HepG2 (cell line): ENCODE measurements at regions not wholly inside any gene's neighbourhood (a gene's known extent, or its start where the extent isn't known, plus 50 kb on each side); places are given as distances from the start of the nearest gene placed in this dataset.

Source experiments
- CBX5 ChIP-seq: sonication (generic); formaldehyde crosslinking; IDR thresholded peaks from 2 replicates; pipeline ENCODE4 v1.4.0; 2020; ENCODE audit warnings: missing genetic modification reagents, borderline replicate concordance
- DR1 ChIP-seq: sonication (generic); formaldehyde crosslinking; IDR thresholded peaks from 2 replicates; pipeline ENCODE4 v1.8.0; 2021; ENCODE audit warnings: mild to moderate bottlenecking, missing genetic modification reagents, inconsistent platforms
- GABPB1 ChIP-seq: IDR thresholded peaks from 2 replicates; pipeline ENCODE4 v1.6.1; 2016; ENCODE audit warnings: mild to moderate bottlenecking, missing genetic modification reagents, moderate library complexity, missing compliant biosample characterization
- HDAC2 ChIP-seq: sonication (generic); formaldehyde crosslinking; IDR thresholded peaks from 2 replicates; pipeline ENCODE4 v1.4.0; 2020; ENCODE audit warnings: missing genetic modification reagents
- KLF12 ChIP-seq: sonication (generic); formaldehyde crosslinking; IDR thresholded peaks from 2 replicates; pipeline ENCODE4 v1.4.0; 2020; ENCODE audit warnings: missing genetic modification reagents, borderline replicate concordance
- NFIB ChIP-seq: sonication (generic); formaldehyde crosslinking; IDR thresholded peaks from 2 replicates; pipeline ENCODE4 v1.9.0; 2021; ENCODE audit warnings: missing genetic modification reagents, mild to moderate bottlenecking, borderline replicate concordance
- SOX6 ChIP-seq, 2 experiments: fragments of 450-650 bp in 1 of 2; sonication (generic) in 1 of 2; formaldehyde crosslinking in 1 of 2; IDR thresholded peaks; 2 replicates each; pipeline versions ENCODE4 v1.4.0 to v1.6.1; 2017 to 2020; ENCODE audit warnings: antibody characterized with exemption in 1 of 2, mild to moderate bottlenecking in 1 of 2, missing genetic modification reagents in 1 of 2
- TAF1 ChIP-seq: sonication (generic); formaldehyde crosslinking; IDR thresholded peaks from 2 replicates; pipeline ENCODE4 v1.4.0; 2020; ENCODE audit warnings: missing genetic modification reagents
- ZEB1 ChIP-seq: IDR thresholded peaks from 2 replicates; pipeline ENCODE4 v1.6.1; 2012; ENCODE audit warnings: mild to moderate bottlenecking, low read depth, inconsistent platforms; ENCODE audit not compliant: insufficient replicate concordance
- ZFY ChIP-seq: sonication (generic); formaldehyde crosslinking; IDR thresholded peaks from 2 replicates; pipeline ENCODE4 v1.4.0; 2020; ENCODE audit warnings: missing genetic modification reagents
- ZNF160 ChIP-seq: sonication (generic); formaldehyde crosslinking; IDR thresholded peaks from 2 replicates; pipeline ENCODE4 v1.8.0; 2022; ENCODE audit warnings: mild to moderate bottlenecking, inconsistent platforms, missing genetic modification reagents
- ZNF180 ChIP-seq: sonication (generic); formaldehyde crosslinking; IDR thresholded peaks from 2 replicates; pipeline ENCODE4 v1.4.0; 2020; ENCODE audit warnings: low read depth, missing genetic modification reagents, borderline replicate concordance
- ZNF326 ChIP-seq: sonication (generic); formaldehyde crosslinking; IDR thresholded peaks from 2 replicates; pipeline ENCODE4 v1.4.0; 2020; ENCODE audit warnings: missing genetic modification reagents, borderline replicate concordance
- ZNF430 ChIP-seq: sonication (generic); formaldehyde crosslinking; IDR thresholded peaks from 2 replicates; pipeline ENCODE4 v1.9.0; 2021; ENCODE audit warnings: mild to moderate bottlenecking, missing genetic modification reagents
- ZNF674 ChIP-seq: sonication (generic); formaldehyde crosslinking; IDR thresholded peaks from 2 replicates; pipeline ENCODE4 v1.5.0; 2020; ENCODE audit warnings: low read depth, mild to moderate bottlenecking, missing genetic modification reagents
- ZNF768 ChIP-seq: sonication (generic); formaldehyde crosslinking; IDR thresholded peaks from 2 replicates; pipeline ENCODE4 v1.4.0; 2020; ENCODE audit warnings: missing genetic modification reagents
- ZNF788 ChIP-seq: sonication (generic); formaldehyde crosslinking; IDR thresholded peaks from 2 replicates; pipeline ENCODE4 v1.5.0; 2020; ENCODE audit warnings: mild to moderate bottlenecking, missing genetic modification reagents, borderline replicate concordance
- ZSCAN21 ChIP-seq: sonication (generic); formaldehyde crosslinking; IDR thresholded peaks from 2 replicates; pipeline ENCODE4 v1.8.0; 2022; ENCODE audit warnings: mild to moderate bottlenecking, missing genetic modification reagents, moderate library complexity, borderline replicate concordance
- TF ChIP-seq, protein P1 (sequence below): sonication (generic); formaldehyde crosslinking; conservative IDR thresholded peaks from 2 replicates; pipeline ENCODE4 v1.4.0; 2020; ENCODE audit warnings: missing genetic modification reagents
- TF ChIP-seq, protein P2 (sequence below): sonication (generic); formaldehyde crosslinking; conservative IDR thresholded peaks from 2 replicates; pipeline ENCODE4 v1.4.0; 2020; ENCODE audit warnings: mild to moderate bottlenecking, missing genetic modification reagents, moderate library complexity

DNA sequence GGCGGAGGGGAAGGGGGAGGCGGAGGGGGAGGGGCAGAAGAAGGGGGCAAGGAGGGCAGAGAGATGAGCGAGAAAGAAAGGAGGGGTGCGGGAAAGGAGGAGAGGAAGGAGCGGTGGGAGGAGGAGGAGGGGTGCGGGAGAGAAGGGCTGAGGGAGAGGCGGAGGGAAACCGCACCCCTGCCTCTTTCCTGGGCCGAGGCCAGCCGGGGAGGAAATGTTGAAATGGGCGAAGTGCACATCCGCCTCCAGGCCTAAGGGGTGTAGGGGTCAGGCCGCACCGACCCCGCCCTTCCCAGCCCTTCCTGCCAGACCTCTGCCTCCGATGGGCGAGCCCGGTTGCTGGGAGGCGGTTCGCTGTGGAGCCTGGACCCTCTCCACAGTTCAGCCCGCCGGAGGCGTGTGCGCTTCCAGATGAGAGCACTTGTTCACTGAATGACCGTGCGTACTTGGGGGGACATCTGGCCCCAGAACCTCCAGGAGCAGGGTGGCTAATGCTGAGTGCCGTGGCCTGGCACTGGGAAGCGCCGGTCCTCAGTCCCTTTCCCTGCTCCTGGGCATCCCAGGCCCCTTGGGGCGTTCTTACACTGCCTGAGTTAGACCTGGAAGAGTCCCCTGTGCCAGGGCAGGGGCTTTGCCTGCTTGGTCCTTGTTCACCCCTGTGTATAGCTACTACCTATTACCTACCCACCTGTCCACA lies 110.3 kb upstream of the KLF13 start (continued):
- TF ChIP-seq ZFY (CRISPR knock-in tag) (0 out of 2 replicates have a peak, but pooled peaks have one; percentile 10), CBX5 (CRISPR knock-in tag) (peak; percentile 63; the same call in 1 of the 2 replicates), SOX6 (IDR thresholded peaks at IDR 0.05) (no peak), SOX6 (CRISPR knock-in tag; IDR thresholded peaks at IDR 0.05) (peak; percentile 43; the same call in 1 of the 2 replicates), NFIB (CRISPR knock-in tag) (no peak), ZNF180 (CRISPR knock-in tag) (peak; percentile 35; the same call in 1 of the 2 replicates), ZNF326 (no peak), DR1 (no peak), ZNF674 (CRISPR knock-in tag) (no peak), ZNF788 (peak; percentile 72), ZNF768 (CRISPR knock-in tag) (peak; percentile 22), ZEB1 (no peak), GABPB1 (CRISPR knock-in tag) (peak; percentile 85), ZSCAN21 (no peak), KLF12 (CRISPR knock-in tag) (0 out of 2 replicates have a peak, but pooled peaks have one; percentile 27), ZNF160 (CRISPR knock-in tag) (no peak), ZNF430 (CRISPR knock-in tag) (0 out of 2 replicates have a peak, but pooled peaks have one; percentile 31), TAF1 (CRISPR knock-in tag) (peak; percentile 53), HDAC2 (CRISPR knock-in tag) (peak; percentile 76)
- TF ChIP-seq, protein P1, sequence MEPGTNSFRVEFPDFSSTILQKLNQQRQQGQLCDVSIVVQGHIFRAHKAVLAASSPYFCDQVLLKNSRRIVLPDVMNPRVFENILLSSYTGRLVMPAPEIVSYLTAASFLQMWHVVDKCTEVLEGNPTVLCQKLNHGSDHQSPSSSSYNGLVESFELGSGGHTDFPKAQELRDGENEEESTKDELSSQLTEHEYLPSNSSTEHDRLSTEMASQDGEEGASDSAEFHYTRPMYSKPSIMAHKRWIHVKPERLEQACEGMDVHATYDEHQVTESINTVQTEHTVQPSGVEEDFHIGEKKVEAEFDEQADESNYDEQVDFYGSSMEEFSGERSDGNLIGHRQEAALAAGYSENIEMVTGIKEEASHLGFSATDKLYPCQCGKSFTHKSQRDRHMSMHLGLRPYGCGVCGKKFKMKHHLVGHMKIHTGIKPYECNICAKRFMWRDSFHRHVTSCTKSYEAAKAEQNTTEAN = no peak
- TF ChIP-seq, protein P2, sequence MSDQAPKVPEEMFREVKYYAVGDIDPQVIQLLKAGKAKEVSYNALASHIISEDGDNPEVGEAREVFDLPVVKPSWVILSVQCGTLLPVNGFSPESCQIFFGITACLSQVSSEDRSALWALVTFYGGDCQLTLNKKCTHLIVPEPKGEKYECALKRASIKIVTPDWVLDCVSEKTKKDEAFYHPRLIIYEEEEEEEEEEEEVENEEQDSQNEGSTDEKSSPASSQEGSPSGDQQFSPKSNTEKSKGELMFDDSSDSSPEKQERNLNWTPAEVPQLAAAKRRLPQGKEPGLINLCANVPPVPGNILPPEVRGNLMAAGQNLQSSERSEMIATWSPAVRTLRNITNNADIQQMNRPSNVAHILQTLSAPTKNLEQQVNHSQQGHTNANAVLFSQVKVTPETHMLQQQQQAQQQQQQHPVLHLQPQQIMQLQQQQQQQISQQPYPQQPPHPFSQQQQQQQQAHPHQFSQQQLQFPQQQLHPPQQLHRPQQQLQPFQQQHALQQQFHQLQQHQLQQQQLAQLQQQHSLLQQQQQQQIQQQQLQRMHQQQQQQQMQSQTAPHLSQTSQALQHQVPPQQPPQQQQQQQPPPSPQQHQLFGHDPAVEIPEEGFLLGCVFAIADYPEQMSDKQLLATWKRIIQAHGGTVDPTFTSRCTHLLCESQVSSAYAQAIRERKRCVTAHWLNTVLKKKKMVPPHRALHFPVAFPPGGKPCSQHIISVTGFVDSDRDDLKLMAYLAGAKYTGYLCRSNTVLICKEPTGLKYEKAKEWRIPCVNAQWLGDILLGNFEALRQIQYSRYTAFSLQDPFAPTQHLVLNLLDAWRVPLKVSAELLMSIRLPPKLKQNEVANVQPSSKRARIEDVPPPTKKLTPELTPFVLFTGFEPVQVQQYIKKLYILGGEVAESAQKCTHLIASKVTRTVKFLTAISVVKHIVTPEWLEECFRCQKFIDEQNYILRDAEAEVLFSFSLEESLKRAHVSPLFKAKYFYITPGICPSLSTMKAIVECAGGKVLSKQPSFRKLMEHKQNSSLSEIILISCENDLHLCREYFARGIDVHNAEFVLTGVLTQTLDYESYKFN = no peak; the same call in 1 of the 2 replicates
